ENCODE measurements at regions not wholly inside any gene's neighbourhood (a gene's known extent, or its start where the extent isn't known, plus 50 kb on each side); places are given as distances from the start of the nearest gene placed in this dataset.

- no peak overlapping the region for H3K4me3 ChIP-seq
- TF ChIP-seq Cebpa-rat (IDR thresholded peaks at IDR 0.05): no peak
Measured at GRCh38 chr11:122271137-122271536, 155.1 kb upstream of the BLID start.

GRCh38 chr11:122270535-122270934 is 154.5 kb upstream of the BLID start:
- Histone ChIP-seq H4K20me1 (no peaks in the 10 kb centered on the region), H3K36me3 (no peaks in the 10 kb centered on the region), H3K9me3 (no peaks in the 10 kb centered on the region), H3K4me1 (no peaks in the 10 kb centered on the region), H3K27ac (no peak overlapping the region), H3K4me2 (no peak overlapping the region), H3K4me3 (no peak overlapping the region), H3K27me3 (no peaks in the 10 kb centered on the region), H3K9ac (no peak overlapping the region)
- no peak for TF ChIP-seq Cebpa-rat (IDR thresholded peaks at IDR 0.05)

More at GRCh38 chr11:122271137-122271536, 155.1 kb upstream of the BLID start:
- H3K9ac ChIP-seq: no peak overlapping the region
- no peaks in the 10 kb centered on the region for H3K4me1 ChIP-seq
- H3K9me3 ChIP-seq: no peaks in the 10 kb centered on the region
- H3K4me2 ChIP-seq: no peak overlapping the region
- H4K20me1 ChIP-seq: no peaks in the 10 kb centered on the region
- H3K27me3 ChIP-seq: no peaks in the 10 kb centered on the region
- no peaks in the 10 kb centered on the region for H3K36me3 ChIP-seq
- H3K27ac ChIP-seq: no peak overlapping the region

GRCh38 chr11:122269824-122270223 is 153.8 kb upstream of the BLID start:
- Histone ChIP-seq H3K4me1 (no peaks in the 10 kb centered on the region), H3K4me3 (no peak overlapping the region), H3K27me3 (no peaks in the 10 kb centered on the region), H3K9me3 (no peaks in the 10 kb centered on the region), H3K36me3 (no peaks in the 10 kb centered on the region), H3K27ac (no peak overlapping the region), H4K20me1 (no peaks in the 10 kb centered on the region), H3K9ac (no peak overlapping the region), H3K4me2 (no peak overlapping the region)
- TF ChIP-seq Cebpa-rat (IDR thresholded peaks at IDR 0.05): no peak

GRCh38 chr11:122268601-122269130 is 152.7 kb upstream of the BLID start:
- Histone ChIP-seq H3K4me1 (no peaks in the 10 kb centered on the region), H3K4me2 (no peak overlapping the region)
- TF ChIP-seq Cebpa-rat (IDR thresholded peaks at IDR 0.05): no peak

GRCh38 chr11:122267602-122268001 is 151.6 kb upstream of the BLID start:
- H3K27ac ChIP-seq: no peak overlapping the region
- H3K4me2 ChIP-seq: no peak overlapping the region
- H3K27me3 ChIP-seq: no peaks in the 10 kb centered on the region
- no peaks in the 10 kb centered on the region for H4K20me1 ChIP-seq
- peaks cover 5% of the 10 kb centered on the region; the same call in 1 of the 2 replicates for H3K9me3 ChIP-seq
- H3K4me3 ChIP-seq: no peak overlapping the region
- no peak for TF ChIP-seq Cebpa-rat (IDR thresholded peaks at IDR 0.05)
- H3K36me3 ChIP-seq: no peaks in the 10 kb centered on the region
- H3K4me1 ChIP-seq: no peaks in the 10 kb centered on the region
- H3K9ac ChIP-seq: no peak overlapping the region

More at GRCh38 chr11:122268601-122269130, 152.7 kb upstream of the BLID start:
- no peaks in the 10 kb centered on the region for H3K27me3 ChIP-seq
- H3K9me3 ChIP-seq: peaks cover 5% of the 10 kb centered on the region; the same call in 1 of the 2 replicates
- H3K36me3 ChIP-seq: no peaks in the 10 kb centered on the region
- no peak overlapping the region for H3K9ac ChIP-seq
- no peak overlapping the region for H3K27ac ChIP-seq
- no peak overlapping the region for H3K4me3 ChIP-seq
- no peaks in the 10 kb centered on the region for H4K20me1 ChIP-seq

GRCh38 chr11:122265981-122266380 is 150.0 kb upstream of the BLID start:
- no peak overlapping the region for H3K9ac ChIP-seq
- H3K27me3 ChIP-seq: no peaks in the 10 kb centered on the region
- H3K4me1 ChIP-seq: no peaks in the 10 kb centered on the region
- no peak overlapping the region for H3K4me2 ChIP-seq
- no peak overlapping the region for H3K27ac ChIP-seq
- H3K36me3 ChIP-seq: no peaks in the 10 kb centered on the region
- TF ChIP-seq Cebpa-rat (IDR thresholded peaks at IDR 0.05): no peak
- H3K4me3 ChIP-seq: no peak overlapping the region
- peaks cover 5% of the 10 kb centered on the region; the same call in 1 of the 2 replicates for H3K9me3 ChIP-seq
- H4K20me1 ChIP-seq: no peaks in the 10 kb centered on the region

GRCh38 chr11:122264121-122264520 is 148.1 kb upstream of the BLID start:
- no peak for TF ChIP-seq Cebpa-rat (IDR thresholded peaks at IDR 0.05)
- H3K27ac ChIP-seq: no peak overlapping the region
- H3K4me3 ChIP-seq: no peak overlapping the region
- no peaks in the 10 kb centered on the region for H3K4me1 ChIP-seq
- H3K27me3 ChIP-seq: no peaks in the 10 kb centered on the region
- H3K9me3 ChIP-seq: peaks cover 5% of the 10 kb centered on the region; the same call in 1 of the 2 replicates
- H3K36me3 ChIP-seq: no peaks in the 10 kb centered on the region
- no peaks in the 10 kb centered on the region for H4K20me1 ChIP-seq
- H3K4me2 ChIP-seq: no peak overlapping the region
- H3K9ac ChIP-seq: no peak overlapping the region

- H3K27me3 ChIP-seq: no peaks in the 10 kb centered on the region
- H3K4me3 ChIP-seq: no peak overlapping the region
- no peaks in the 10 kb centered on the region for H4K20me1 ChIP-seq
- H3K4me1 ChIP-seq: no peaks in the 10 kb centered on the region
- H3K27ac ChIP-seq: no peak overlapping the region
- no peak overlapping the region for H3K4me2 ChIP-seq
- no peak for TF ChIP-seq Cebpa-rat (IDR thresholded peaks at IDR 0.05)
- H3K36me3 ChIP-seq: no peaks in the 10 kb centered on the region
- no peak overlapping the region for H3K9ac ChIP-seq
- peaks cover 5% of the 10 kb centered on the region; the same call in 1 of the 2 replicates for H3K9me3 ChIP-seq
Measured at GRCh38 chr11:122261546-122261945, 145.5 kb upstream of the BLID start.

- Histone ChIP-seq H3K4me1 (no peaks in the 10 kb centered on the region), H3K9ac (no peak overlapping the region), H3K36me3 (no peaks in the 10 kb centered on the region), H3K27me3 (no peaks in the 10 kb centered on the region), H4K20me1 (no peaks in the 10 kb centered on the region), H3K9me3 (peaks cover 14% of the 10 kb centered on the region; the same call in 1 of the 2 replicates), H3K4me3 (no peak overlapping the region), H3K27ac (no peak overlapping the region), H3K4me2 (no peak overlapping the region)
- TF ChIP-seq Cebpa-rat (IDR thresholded peaks at IDR 0.05): no peak
Measured at GRCh38 chr11:122259195-122259821, 143.3 kb upstream of the BLID start.

GRCh38 chr11:122258446-122259194 is 142.6 kb upstream of the BLID start:
- Histone ChIP-seq H3K9ac (no peak overlapping the region), H3K4me2 (no peak overlapping the region), H3K27ac (no peak overlapping the region), H3K9me3 (peaks cover 9% of the 10 kb centered on the region; the same call in 1 of the 2 replicates), H3K27me3 (no peaks in the 10 kb centered on the region), H3K4me1 (no peaks in the 10 kb centered on the region), H3K36me3 (no peaks in the 10 kb centered on the region), H4K20me1 (no peaks in the 10 kb centered on the region), H3K4me3 (no peak overlapping the region)
- no peak for TF ChIP-seq Cebpa-rat (IDR thresholded peaks at IDR 0.05)
